Nephron progenitor cell (in vitro differentiated cells): ENCODE measurements at regions not wholly inside any gene's neighbourhood (a gene's known extent, or its start where the extent isn't known, plus 50 kb on each side); places are given as distances from the start of the nearest gene placed in this dataset.

Source experiments
- DNase-seq: peaks from one replicate; pipeline ENCODE4 v3.0.0; 2021
- H3K27ac Mint-ChIP-seq: 2 replicates; pipeline ENCODE4 v1.8.0; 2021; ENCODE audit warnings: mild to moderate bottlenecking, moderate library complexity, mixed read lengths
- H3K27me3 Mint-ChIP-seq: 2 replicates; pipeline ENCODE4 v1.8.0; 2021; ENCODE audit warnings: mild to moderate bottlenecking, low read depth, mixed read lengths; ENCODE audit not compliant: poor library complexity
- H3K36me3 Mint-ChIP-seq: 2 replicates; pipeline ENCODE4 v1.8.0; 2021; ENCODE audit warnings: low read depth, mixed read lengths
- H3K4me1 Mint-ChIP-seq: 2 replicates; pipeline ENCODE4 v1.8.0; 2021; ENCODE audit warnings: mixed read lengths
- H3K4me3 Mint-ChIP-seq: 2 replicates; pipeline ENCODE4 v1.8.0; 2021; ENCODE audit warnings: mild to moderate bottlenecking, moderate library complexity, mixed read lengths
- H3K9me3 Mint-ChIP-seq: 2 replicates; pipeline ENCODE4 v1.8.0; 2021; ENCODE audit warnings: mild to moderate bottlenecking, moderate library complexity, mixed read lengths
- TF ChIP-seq, protein P1 (sequence below): fragments of 200-600 bp; sonication (generic); IDR thresholded peaks from 2 replicates; pipeline ENCODE4 v1.5.0; 2021; ENCODE audit warnings: antibody characterized with exemption

DNA sequence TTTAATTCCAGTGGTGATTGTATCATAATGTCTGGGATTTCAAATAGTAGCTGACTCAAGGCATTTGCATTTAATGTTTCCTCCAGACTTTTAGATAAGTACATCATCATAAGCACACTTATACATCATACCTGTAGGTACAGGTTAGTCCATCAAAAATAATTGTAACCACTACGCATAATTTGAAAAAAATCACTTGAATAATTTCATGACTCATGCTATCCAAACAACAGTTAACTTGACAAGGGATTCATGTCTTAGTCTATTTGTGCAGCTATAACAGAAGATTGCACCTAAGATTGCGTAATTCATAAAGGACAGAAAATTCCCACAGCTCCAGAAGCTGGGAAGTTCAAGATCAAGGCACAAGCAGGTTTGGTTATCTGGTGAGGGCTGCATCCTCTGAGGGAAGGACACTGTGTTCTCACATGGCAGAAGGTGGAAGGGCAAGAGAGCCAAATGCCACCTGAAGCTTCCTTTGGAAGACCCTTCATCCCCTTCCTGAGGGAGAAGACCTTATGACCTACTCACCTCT is 801.7 kb upstream of the BRINP3 start:
- no peaks in the 10 kb centered on the region for H3K36me3 Mint-ChIP-seq

DNA sequence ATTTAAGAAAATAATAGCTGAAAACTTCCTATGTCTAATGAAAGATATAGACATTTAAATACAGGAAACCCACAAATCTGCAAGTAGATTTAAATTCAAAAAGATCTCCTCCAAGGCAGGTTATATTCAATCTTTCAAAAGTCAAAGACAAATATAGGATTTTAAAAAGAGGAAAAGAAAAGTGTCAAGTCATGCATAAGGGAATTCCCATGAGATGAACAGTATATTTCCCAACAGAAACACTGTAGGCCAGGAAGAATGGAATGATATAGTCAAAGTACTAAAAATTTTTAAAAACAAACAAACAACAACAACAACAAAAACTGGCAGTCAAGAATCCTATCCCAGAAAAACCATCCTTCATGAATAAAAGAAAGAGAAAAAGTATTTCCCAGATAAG is 806.5 kb upstream of the BRINP3 start:
- Mint-ChIP-seq H3K27ac (no peak overlapping the region), H3K4me1 (no peaks in the 10 kb centered on the region), H3K36me3 (no peaks in the 10 kb centered on the region), H3K27me3 (peaks cover 3% of the 10 kb centered on the region), H3K4me3 (no peak overlapping the region), H3K9me3 (peaks cover 18% of the 10 kb centered on the region)
- no peak for DNase-seq
- TF ChIP-seq, protein P1, sequence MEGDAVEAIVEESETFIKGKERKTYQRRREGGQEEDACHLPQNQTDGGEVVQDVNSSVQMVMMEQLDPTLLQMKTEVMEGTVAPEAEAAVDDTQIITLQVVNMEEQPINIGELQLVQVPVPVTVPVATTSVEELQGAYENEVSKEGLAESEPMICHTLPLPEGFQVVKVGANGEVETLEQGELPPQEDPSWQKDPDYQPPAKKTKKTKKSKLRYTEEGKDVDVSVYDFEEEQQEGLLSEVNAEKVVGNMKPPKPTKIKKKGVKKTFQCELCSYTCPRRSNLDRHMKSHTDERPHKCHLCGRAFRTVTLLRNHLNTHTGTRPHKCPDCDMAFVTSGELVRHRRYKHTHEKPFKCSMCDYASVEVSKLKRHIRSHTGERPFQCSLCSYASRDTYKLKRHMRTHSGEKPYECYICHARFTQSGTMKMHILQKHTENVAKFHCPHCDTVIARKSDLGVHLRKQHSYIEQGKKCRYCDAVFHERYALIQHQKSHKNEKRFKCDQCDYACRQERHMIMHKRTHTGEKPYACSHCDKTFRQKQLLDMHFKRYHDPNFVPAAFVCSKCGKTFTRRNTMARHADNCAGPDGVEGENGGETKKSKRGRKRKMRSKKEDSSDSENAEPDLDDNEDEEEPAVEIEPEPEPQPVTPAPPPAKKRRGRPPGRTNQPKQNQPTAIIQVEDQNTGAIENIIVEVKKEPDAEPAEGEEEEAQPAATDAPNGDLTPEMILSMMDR, result no peak

More for the DNA sequence above, 801.7 kb upstream of the BRINP3 start:
- Mint-ChIP-seq H3K9me3 (peaks cover 14% of the 10 kb centered on the region), H3K4me1 (no peaks in the 10 kb centered on the region), H3K27me3 (peaks cover 6% of the 10 kb centered on the region), H3K27ac (no peak overlapping the region), H3K4me3 (no peak overlapping the region)
- TF ChIP-seq, protein P1, result no peak
- no peak for DNase-seq

DNA sequence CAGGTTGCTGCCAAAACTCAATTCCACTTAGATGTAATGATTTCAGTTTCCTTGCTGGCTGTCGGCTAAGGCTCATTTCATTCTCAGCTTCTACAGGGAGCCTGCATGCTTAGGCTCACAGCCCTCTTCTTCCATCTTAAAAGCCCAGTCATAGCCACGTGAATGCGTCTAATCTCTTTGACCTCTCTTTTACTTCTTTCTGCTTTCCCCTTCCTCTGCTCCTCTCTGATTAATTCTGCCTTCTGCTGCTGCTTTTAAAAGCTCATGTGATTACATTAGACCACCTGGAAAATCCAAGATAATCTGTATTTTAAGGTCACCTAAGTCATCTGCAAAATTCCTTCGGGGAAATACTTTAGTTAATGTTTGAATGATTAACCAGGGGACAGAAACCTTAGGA is 812.8 kb upstream of the BRINP3 start:
- H3K27ac Mint-ChIP-seq, result no peak overlapping the region
- no peaks in the 10 kb centered on the region for H3K4me1 Mint-ChIP-seq
- no peaks in the 10 kb centered on the region for H3K36me3 Mint-ChIP-seq
- no peak overlapping the region for H3K4me3 Mint-ChIP-seq
- TF ChIP-seq, protein P1, result no peak
- H3K9me3 Mint-ChIP-seq, result no peaks in the 10 kb centered on the region
- no peak for DNase-seq
- H3K27me3 Mint-ChIP-seq, result no peaks in the 10 kb centered on the region

DNA sequence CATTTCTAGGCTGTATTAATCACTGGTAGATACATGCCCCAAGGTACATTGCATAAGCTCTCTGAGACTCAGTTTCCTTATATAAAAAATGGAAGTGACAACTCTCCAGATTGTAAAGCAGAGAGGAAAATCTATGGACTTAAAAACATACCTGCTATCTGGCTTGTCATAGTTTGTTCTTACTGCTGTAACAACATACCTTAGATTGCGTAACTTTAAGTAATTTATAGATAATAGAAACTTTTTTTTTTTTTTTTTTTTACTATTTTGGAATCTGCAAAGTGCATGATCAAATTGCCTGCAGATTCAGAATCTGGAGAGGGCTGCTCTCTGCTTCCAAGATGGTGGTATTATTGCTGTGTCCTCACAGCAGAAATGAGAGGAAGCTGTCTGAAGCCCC is 827.7 kb upstream of the BRINP3 start:
- no peak overlapping the region for H3K4me3 Mint-ChIP-seq

DNA sequence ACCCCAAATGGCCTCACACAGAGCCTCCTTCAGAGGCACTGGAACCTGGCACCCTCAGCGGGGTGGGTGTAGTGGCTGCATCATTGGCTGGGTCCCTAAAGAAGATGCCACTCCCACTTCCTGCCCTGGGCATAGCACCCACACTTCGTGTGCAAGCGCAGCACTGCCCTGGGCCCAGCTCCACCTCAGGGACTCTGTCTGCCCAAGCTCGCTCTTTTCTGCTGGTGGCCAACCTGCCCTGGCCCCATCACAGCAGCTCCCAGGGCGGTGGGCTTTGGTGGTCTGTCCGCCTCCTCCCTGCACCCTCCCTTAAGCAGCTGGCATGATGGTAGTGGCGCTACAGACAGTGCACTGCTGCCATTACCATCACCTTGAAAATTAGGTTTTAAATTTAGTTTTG is 829.3 kb upstream of the BRINP3 start:
- Mint-ChIP-seq H3K9me3 (no peaks in the 10 kb centered on the region), H3K4me1 (no peaks in the 10 kb centered on the region), H3K27me3 (no peaks in the 10 kb centered on the region), H3K36me3 (no peaks in the 10 kb centered on the region), H3K27ac (no peak overlapping the region), H3K4me3 (no peak overlapping the region)
- DNase-seq, result no peak
- TF ChIP-seq, protein P1, result no peak

More for the DNA sequence above, 827.7 kb upstream of the BRINP3 start:
- Mint-ChIP-seq H3K27ac (no peak overlapping the region), H3K36me3 (no peaks in the 10 kb centered on the region), H3K4me1 (no peaks in the 10 kb centered on the region), H3K27me3 (no peaks in the 10 kb centered on the region), H3K9me3 (no peaks in the 10 kb centered on the region)
- TF ChIP-seq, protein P1, result no peak
- no peak for DNase-seq

DNA sequence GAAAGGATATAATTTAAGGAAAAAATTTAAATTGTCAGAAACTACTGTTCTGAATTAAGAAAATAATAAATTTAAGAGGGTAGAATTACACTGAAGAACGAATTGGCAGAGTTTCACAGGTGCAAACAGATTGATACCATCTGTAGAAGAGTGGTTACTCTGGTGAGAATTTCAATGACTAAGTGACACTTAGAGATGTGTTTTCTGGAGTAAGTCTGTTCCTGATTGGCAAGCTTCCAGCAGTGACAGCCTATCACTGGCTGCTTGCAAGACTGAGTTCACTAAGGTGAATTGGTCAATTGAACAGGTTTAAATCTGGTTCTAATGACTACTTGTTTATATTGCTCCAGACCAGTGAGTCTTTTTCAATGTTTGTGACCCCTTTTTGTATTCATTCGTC is 838.2 kb upstream of the RGS18 start:
- Mint-ChIP-seq H3K27me3 (no peaks in the 10 kb centered on the region), H3K27ac (no peak overlapping the region), H3K9me3 (no peaks in the 10 kb centered on the region), H3K36me3 (no peaks in the 10 kb centered on the region), H3K4me3 (no peak overlapping the region), H3K4me1 (no peaks in the 10 kb centered on the region)
- DNase-seq, result no peak
- TF ChIP-seq, protein P1, result no peak
